ENCODE measurements at regions not wholly inside any gene's neighbourhood (a gene's known extent, or its start where the extent isn't known, plus 50 kb on each side); places are given as distances from the start of the nearest gene placed in this dataset.
"Not testable (repeated sequence)": the region's sequence is repeated elsewhere in the genome, so short reads cannot be mapped to it uniquely, and the experiment has no call there.

DNA sequence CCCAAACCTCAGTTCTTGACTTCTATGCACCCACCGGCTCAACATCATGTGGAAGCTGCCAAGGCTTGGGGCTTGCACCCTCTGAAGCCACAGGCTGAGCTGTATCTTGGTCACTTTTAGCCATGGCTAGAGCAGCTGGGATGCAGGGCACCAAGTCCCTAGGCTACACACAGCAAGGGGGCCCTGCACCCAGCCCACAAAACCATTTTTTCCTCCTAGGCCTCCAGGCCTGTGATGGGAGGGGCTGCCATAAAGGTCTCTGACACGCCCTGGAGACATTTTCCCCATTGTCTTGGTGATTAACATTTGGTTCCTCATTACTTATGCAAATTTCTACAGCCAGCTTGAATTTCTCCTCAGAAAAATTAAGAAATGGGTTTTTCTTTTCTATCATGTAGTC, 485.5 kb upstream of the SYT1 start:
- TF ChIP-seq, protein P1, sequence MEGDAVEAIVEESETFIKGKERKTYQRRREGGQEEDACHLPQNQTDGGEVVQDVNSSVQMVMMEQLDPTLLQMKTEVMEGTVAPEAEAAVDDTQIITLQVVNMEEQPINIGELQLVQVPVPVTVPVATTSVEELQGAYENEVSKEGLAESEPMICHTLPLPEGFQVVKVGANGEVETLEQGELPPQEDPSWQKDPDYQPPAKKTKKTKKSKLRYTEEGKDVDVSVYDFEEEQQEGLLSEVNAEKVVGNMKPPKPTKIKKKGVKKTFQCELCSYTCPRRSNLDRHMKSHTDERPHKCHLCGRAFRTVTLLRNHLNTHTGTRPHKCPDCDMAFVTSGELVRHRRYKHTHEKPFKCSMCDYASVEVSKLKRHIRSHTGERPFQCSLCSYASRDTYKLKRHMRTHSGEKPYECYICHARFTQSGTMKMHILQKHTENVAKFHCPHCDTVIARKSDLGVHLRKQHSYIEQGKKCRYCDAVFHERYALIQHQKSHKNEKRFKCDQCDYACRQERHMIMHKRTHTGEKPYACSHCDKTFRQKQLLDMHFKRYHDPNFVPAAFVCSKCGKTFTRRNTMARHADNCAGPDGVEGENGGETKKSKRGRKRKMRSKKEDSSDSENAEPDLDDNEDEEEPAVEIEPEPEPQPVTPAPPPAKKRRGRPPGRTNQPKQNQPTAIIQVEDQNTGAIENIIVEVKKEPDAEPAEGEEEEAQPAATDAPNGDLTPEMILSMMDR (IDR thresholded peaks at IDR 0.05; ENCODE audit: low read length), result not testable (repeated sequence)
- not testable (repeated sequence) for TF ChIP-seq EZH2phosphoT487 (IDR thresholded peaks at IDR 0.05; ENCODE audit: low read length); EZH2 (optimal IDR thresholded peaks at IDR 0.05; ENCODE audit: low read depth, low read length)
